Endothelial cell of umbilical vein (primary cell): ENCODE measurements at regions not wholly inside any gene's neighbourhood (a gene's known extent, or its start where the extent isn't known, plus 50 kb on each side); places are given as distances from the start of the nearest gene placed in this dataset.

Experiments
- BruUV-seq: library from RNA; stranded (reverse); fragments of 400-500 nt; replicated peaks from 2 replicates; lab custom pipeline; 2021; lab: Mats Ljungman, UMichigan
- CTCF ChIA-PET: fragments of 300-600, 350-600 bp; sonication (Branson Sonifier 250); formaldehyde crosslinking; loops from one replicate; lab custom pipeline; 2021; ENCODE audit warnings: antibody characterized with exemption, inconsistent platforms; lab: Charles Lee
- POLR2A ChIA-PET: fragments of 300-600, 350-600 bp; sonication (Branson Sonifier 250); formaldehyde crosslinking; loops from one replicate; lab custom pipeline; 2021; ENCODE audit warnings: antibody characterized with exemption, inconsistent platforms; lab: Charles Lee
- DNase-seq: peaks from one replicate; pipeline ENCODE4 v3.0.0-alpha.2; 2011; ENCODE audit warnings: low read depth, low spot score
- FAIRE-seq: peaks from 2 replicates; lab custom pipeline; 2011; peaks lifted over from hg19 to GRCh38; lab: Jason Lieb, UNC
- H2AFZ ChIP-seq: 2 replicates; pipeline ENCODE4 v1.6.0; 2012; ENCODE audit warnings: low read depth, low read length, control low read depth, inconsistent platforms
- H3K27ac ChIP-seq: 2 replicates; pipeline ENCODE4 v1.5.1; 2011; ENCODE audit warnings: low read depth, mild to moderate bottlenecking, control low read depth, low read length, moderate library complexity; ENCODE audit not compliant: insufficient read depth
- H3K27me3 ChIP-seq, 2 experiments: 2 replicates each; pipeline versions ENCODE4 v1.6.0 to v1.6.1; 2011; ENCODE audit warnings: low read length in 2 of 2, mixed read lengths in 1 of 2; ENCODE audit not compliant: control insufficient read depth in 2 of 2, insufficient read depth in 2 of 2
- H3K36me3 ChIP-seq, 2 experiments: 2 replicates in 1 of 2; 3 replicates in 1 of 2; pipeline ENCODE4 v1.5.1; 2011; ENCODE audit warnings: low read length in 2 of 2, mild to moderate bottlenecking in 1 of 2, moderate library complexity in 1 of 2; ENCODE audit not compliant: control insufficient read depth in 2 of 2, insufficient read depth in 2 of 2; ENCODE audit errors: extremely low read depth in 1 of 2
- H3K4me1 ChIP-seq: 3 replicates; pipeline ENCODE4 v1.5.1; 2011; ENCODE audit warnings: mild to moderate bottlenecking, low read length; ENCODE audit not compliant: control insufficient read depth, insufficient read depth; ENCODE audit errors: extremely low read depth
- H3K4me2 ChIP-seq: 2 replicates; pipeline ENCODE4 v1.6.1; 2011; ENCODE audit warnings: low read length, control low read depth, mixed read lengths; ENCODE audit not compliant: insufficient read depth
- H3K4me3 ChIP-seq, 3 experiments: fragments of 200-600 bp in 1 of 3; sonication (generic), shearing (Covaris generic) in 1 of 3; replicated peaks in 1 of 3; 2 replicates each; pipeline ENCODE4 v1.5.1; 2011 to 2016; ENCODE audit warnings: control low read depth in 3 of 3, low read length in 3 of 3, mild to moderate bottlenecking in 2 of 3, inconsistent platforms in 1 of 3, low read depth in 1 of 3, moderate library complexity in 1 of 3; ENCODE audit not compliant: insufficient read depth in 1 of 3
- H3K79me2 ChIP-seq: 2 replicates; pipeline ENCODE4 v1.6.0; 2012; ENCODE audit warnings: low read length, inconsistent platforms; ENCODE audit not compliant: control insufficient read depth, insufficient read depth
- H3K9ac ChIP-seq: replicated peaks from 2 replicates; pipeline ENCODE3; 2011; ENCODE audit warnings: low read length, control low read depth; ENCODE audit not compliant: insufficient read depth; ENCODE audit errors: extremely low read depth
- H3K9me1 ChIP-seq: replicated peaks from 3 replicates; pipeline ENCODE4 v1.6.0; 2011; ENCODE audit warnings: mild to moderate bottlenecking, low read length; ENCODE audit not compliant: control insufficient read depth, insufficient read depth; ENCODE audit errors: extremely low read depth
- H3K9me3 ChIP-seq: replicated peaks from 2 replicates; pipeline ENCODE4 v1.5.1; 2012; ENCODE audit warnings: low read length, inconsistent platforms; ENCODE audit not compliant: control insufficient read depth, insufficient read depth
- H4K20me1 ChIP-seq: replicated peaks from 2 replicates; pipeline ENCODE3; 2011; ENCODE audit warnings: mild to moderate bottlenecking, low read length; ENCODE audit not compliant: control insufficient read depth, insufficient read depth; ENCODE audit errors: extremely low read depth
- EZH2 ChIP-seq: IDR thresholded peaks from 2 replicates; pipeline ENCODE4 v1.6.1; 2012; ENCODE audit warnings: borderline replicate concordance, low read depth, mild to moderate bottlenecking, moderate library complexity, low read length, inconsistent platforms; ENCODE audit not compliant: severe bottlenecking
- FOS ChIP-seq: IDR thresholded peaks from 2 replicates; pipeline ENCODE4 v1.6.1; 2011; ENCODE audit warnings: mild to moderate bottlenecking, low read length, moderate library complexity, borderline replicate concordance; ENCODE audit not compliant: insufficient read depth
- GATA2 ChIP-seq: IDR thresholded peaks from 2 replicates; pipeline ENCODE4 v1.7.0; 2011; ENCODE audit warnings: low read depth, mild to moderate bottlenecking, moderate library complexity, mixed read lengths, low read length; ENCODE audit not compliant: insufficient read length, insufficient read depth
- JUN ChIP-seq: IDR thresholded peaks from 2 replicates; pipeline ENCODE4 v1.6.1; 2011; ENCODE audit warnings: borderline replicate concordance, low read depth; ENCODE audit not compliant: insufficient read length, insufficient read depth
- MYC ChIP-seq: IDR thresholded peaks from one replicate; pipeline ENCODE4 v1.6.1; 2011; ENCODE audit warnings: mild to moderate bottlenecking, low read depth, low read length
- POLR2A ChIP-seq: IDR thresholded peaks from 2 replicates; pipeline ENCODE4 v1.6.1; 2012; ENCODE audit warnings: low read depth, mild to moderate bottlenecking, control low read depth, low read length
- POLR2AphosphoS5 ChIP-seq: IDR thresholded peaks from 2 replicates; pipeline ENCODE4 v1.6.1; 2012; ENCODE audit warnings: low read depth, mild to moderate bottlenecking, control low read depth, low read length, moderate library complexity; ENCODE audit not compliant: insufficient read depth
- dilution Hi-C: fragments of 300-500 bp; cut with MboI; formaldehyde crosslinking; loops from one replicate; pipeline ENCODE4 v1.15.0; 2019; ENCODE audit warnings: low sequenced_read_pairs; ENCODE audit not compliant: extremely low pct_ligation_motif_present
- intact Hi-C: fragments of 100-400 bp; cut with micrococcal nuclease; formaldehyde crosslinking; loops from one replicate; pipeline ENCODE4 v1.10.0; 2022
- TF ChIP-seq, protein P1 (sequence below), 2 donors: IDR thresholded peaks; 1 replicate in 1 of 2; 2 replicates in 1 of 2; pipeline ENCODE4 v1.5.1; 2011; ENCODE audit warnings: low read length in 2 of 2, mild to moderate bottlenecking in 2 of 2, moderate library complexity in 2 of 2, control low read depth in 1 of 2, inconsistent platforms in 1 of 2, low read depth in 1 of 2; ENCODE audit not compliant: insufficient read depth in 1 of 2; ENCODE audit errors: extremely low read depth in 1 of 2
- TF ChIP-seq, protein P2 (sequence below): IDR thresholded peaks from 2 replicates; pipeline ENCODE4 v1.6.1; 2011; ENCODE audit not compliant: insufficient read depth, insufficient read length

- Histone ChIP-seq H3K79me2 (no peaks in the 10 kb centered on the region), H3K4me3 (no peak overlapping the region), H3K27ac (no peak overlapping the region), H3K27me3 (no peaks in the 10 kb centered on the region), H3K9ac (no peak overlapping the region), H3K9me1 (no peaks in the 10 kb centered on the region), H3K4me1 (no peaks in the 10 kb centered on the region), H3K9me3 (no peaks in the 10 kb centered on the region), H3K4me2 (no peak overlapping the region), H4K20me1 (no peaks in the 10 kb centered on the region), H2AFZ (no peak overlapping the region), H3K36me3 (no peaks in the 10 kb centered on the region)
- no TSS peak for BruUV-seq
- POLR2A ChIA-PET: no interaction called here
- intact Hi-C loops: no loop called here
- TF ChIP-seq POLR2A (no peak), EZH2 (no peak), JUN (no peak), GATA2 (no peak)
- CTCF ChIA-PET: no interaction called here
- no peak for FAIRE-seq
- dilution Hi-C loops: no loop called here
- DNase-seq: no peak
Measured at GRCh38 chr7:24504040-24504439, 69.2 kb upstream of the PALS2 start.

- no TSS peak for BruUV-seq
- Histone ChIP-seq H3K4me2 (no peak overlapping the region), H2AFZ (no peak overlapping the region), H3K9me1 (no peaks in the 10 kb centered on the region), H3K9ac (no peak overlapping the region), H3K27me3 (no peaks in the 10 kb centered on the region), H3K36me3 (no peaks in the 10 kb centered on the region), H3K79me2 (no peaks in the 10 kb centered on the region), H3K9me3 (no peaks in the 10 kb centered on the region), H3K4me1 (no peaks in the 10 kb centered on the region), H3K4me3 (no peak overlapping the region), H4K20me1 (no peaks in the 10 kb centered on the region), H3K27ac (no peak overlapping the region)
- DNase-seq (no peak), FAIRE-seq (no peak)
- intact Hi-C loops (no loop called here), dilution Hi-C loops (no loop called here)
- no peak for TF ChIP-seq GATA2
- TF ChIP-seq JUN: no peak
- TF ChIP-seq POLR2A: no peak
- TF ChIP-seq EZH2: no peak
- TF ChIP-seq, protein P1, sequence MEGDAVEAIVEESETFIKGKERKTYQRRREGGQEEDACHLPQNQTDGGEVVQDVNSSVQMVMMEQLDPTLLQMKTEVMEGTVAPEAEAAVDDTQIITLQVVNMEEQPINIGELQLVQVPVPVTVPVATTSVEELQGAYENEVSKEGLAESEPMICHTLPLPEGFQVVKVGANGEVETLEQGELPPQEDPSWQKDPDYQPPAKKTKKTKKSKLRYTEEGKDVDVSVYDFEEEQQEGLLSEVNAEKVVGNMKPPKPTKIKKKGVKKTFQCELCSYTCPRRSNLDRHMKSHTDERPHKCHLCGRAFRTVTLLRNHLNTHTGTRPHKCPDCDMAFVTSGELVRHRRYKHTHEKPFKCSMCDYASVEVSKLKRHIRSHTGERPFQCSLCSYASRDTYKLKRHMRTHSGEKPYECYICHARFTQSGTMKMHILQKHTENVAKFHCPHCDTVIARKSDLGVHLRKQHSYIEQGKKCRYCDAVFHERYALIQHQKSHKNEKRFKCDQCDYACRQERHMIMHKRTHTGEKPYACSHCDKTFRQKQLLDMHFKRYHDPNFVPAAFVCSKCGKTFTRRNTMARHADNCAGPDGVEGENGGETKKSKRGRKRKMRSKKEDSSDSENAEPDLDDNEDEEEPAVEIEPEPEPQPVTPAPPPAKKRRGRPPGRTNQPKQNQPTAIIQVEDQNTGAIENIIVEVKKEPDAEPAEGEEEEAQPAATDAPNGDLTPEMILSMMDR (IDR thresholded peaks at IDR 0.05; ENCODE audit: extremely low read depth in 1 of 2, insufficient read depth in 1 of 2, low read depth in 1 of 2, low read length in 2 of 2): no peak
- no peak for TF ChIP-seq MYC
- no peak for TF ChIP-seq POLR2AphosphoS5
- no peak for TF ChIP-seq FOS
- TF ChIP-seq, protein P2, sequence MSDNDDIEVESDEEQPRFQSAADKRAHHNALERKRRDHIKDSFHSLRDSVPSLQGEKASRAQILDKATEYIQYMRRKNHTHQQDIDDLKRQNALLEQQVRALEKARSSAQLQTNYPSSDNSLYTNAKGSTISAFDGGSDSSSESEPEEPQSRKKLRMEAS: no peak
- ChIA-PET POLR2A (no interaction called here), CTCF (interaction anchor here (0.7 to 1.1 kb wide), 2 partner anchors 11 to 26 kb away, joined by 3 read pairs; no protein-coding TSS in a partner anchor)
Measured at GRCh38 chr7:24504836-24505235, 68.4 kb upstream of the PALS2 start.
